ENCODE measurements at regions not wholly inside any gene's neighbourhood (a gene's known extent, or its start where the extent isn't known, plus 50 kb on each side); places are given as distances from the start of the nearest gene placed in this dataset.

GRCh38 chr13:90564566-90564965 lies 782.9 kb upstream of the MIR17HG start (continued):
- no peak for TF ChIP-seq ZNF274 (IDR thresholded peaks at IDR 0.05; ENCODE audit: low read depth, low read length)

GRCh38 chr13:90565985-90566713 lies 781.3 kb upstream of the MIR17HG start:
- RAD21 ChIA-PET (ENCODE audit: low non-redundant PET in 1 of 2, low total read pairs in 2 of 2, uncharacterized antibody in 2 of 2, unreplicated experiment in 2 of 2), result no interaction called here
- Histone ChIP-seq H3K9me2 (ENCODE audit: insufficient read depth) (no peaks in the 10 kb centered on the region), H3K36me3 (ENCODE audit: control insufficient read depth in 1 of 2, insufficient read depth in 2 of 2, low read length in 2 of 2) (no peaks in the 10 kb centered on the region), H3K27ac (ENCODE audit: low read depth, low read length) (no peak overlapping the region), H4K20me1 (ENCODE audit: insufficient read depth) (no peaks in the 10 kb centered on the region), H3K27me3 (ENCODE audit: insufficient read depth, low read length) (no peaks in the 10 kb centered on the region), H3K4me3 (replicated peaks in 1 of 2; ENCODE audit: low read depth in 1 of 2, low read length in 2 of 2) (no peak overlapping the region), H3K4me1 (ENCODE audit: control insufficient read depth in 1 of 2, insufficient read depth in 2 of 2, low read length in 2 of 2) (no peaks in the 10 kb centered on the region), H3K9ac (ENCODE audit: low read length) (no peak overlapping the region), H3K9me3 (ENCODE audit: control insufficient read depth in 1 of 2, insufficient read depth in 1 of 2, low read depth in 1 of 2, low read length in 2 of 2) (no peaks in the 10 kb centered on the region), H3K79me2 (ENCODE audit: insufficient read depth, low read length) (no peaks in the 10 kb centered on the region), H2AFZ (ENCODE audit: low read depth, low read length, poor library complexity, severe bottlenecking) (no peak overlapping the region), H3K4me2 (ENCODE audit: low read length) (no peak overlapping the region)
- TF ChIP-seq ELF1 (IDR thresholded peaks at IDR 0.05; ENCODE audit: borderline replicate concordance, low read depth) (no peak), CBX3 (IDR thresholded peaks at IDR 0.05; ENCODE audit: low read depth) (no peak), SIN3A (IDR thresholded peaks at IDR 0.05; ENCODE audit: low read depth) (no peak)
- intact Hi-C loops (cut with micrococcal nuclease), result no loop called here
- DNase-seq (ENCODE audit: low read depth, low spot score), result no peak
- CTCF ChIA-PET, result no interaction called here
- POLR2A ChIA-PET, result no interaction called here
- no peak for ATAC-seq
- BruUV-seq (replicated peaks), result no TSS peak

DNA sequence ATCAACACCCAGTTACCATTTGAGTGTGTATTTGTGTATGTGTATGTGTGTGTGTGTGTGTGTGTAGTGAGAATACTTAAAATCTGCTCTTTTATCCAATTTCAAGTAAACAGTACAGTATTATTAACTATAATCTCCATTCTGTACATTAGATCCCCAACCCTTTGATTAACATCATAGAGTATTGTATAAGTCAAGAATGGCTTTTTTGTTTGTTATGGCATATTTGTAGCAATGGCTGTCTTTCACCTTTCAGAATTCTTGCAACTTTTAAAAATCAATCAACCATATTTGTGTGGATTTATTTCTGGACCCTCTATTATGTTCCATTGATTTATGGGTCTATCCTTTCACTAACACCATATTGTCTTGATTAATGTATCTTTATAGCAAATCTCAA lies 779.3 kb upstream of the MIR17HG start:
- Histone ChIP-seq H3K27ac (ENCODE audit: low read depth, low read length) (no peak overlapping the region), H3K9me2 (ENCODE audit: insufficient read depth) (no peaks in the 10 kb centered on the region), H2AFZ (ENCODE audit: low read depth, low read length, poor library complexity, severe bottlenecking) (no peak overlapping the region), H3K79me2 (ENCODE audit: insufficient read depth, low read length) (no peaks in the 10 kb centered on the region), H3K27me3 (ENCODE audit: insufficient read depth, low read length) (no peaks in the 10 kb centered on the region), H4K20me1 (ENCODE audit: insufficient read depth) (no peaks in the 10 kb centered on the region), H3K4me3 (replicated peaks in 1 of 2; ENCODE audit: low read depth in 1 of 2, low read length in 2 of 2) (no peak overlapping the region), H3K36me3 (ENCODE audit: control insufficient read depth in 1 of 2, insufficient read depth in 2 of 2, low read length in 2 of 2) (no peaks in the 10 kb centered on the region), H3K4me1 (ENCODE audit: control insufficient read depth in 1 of 2, insufficient read depth in 2 of 2, low read length in 2 of 2) (no peaks in the 10 kb centered on the region), H3K9ac (ENCODE audit: low read length) (no peak overlapping the region), H3K4me2 (ENCODE audit: low read length) (no peak overlapping the region), H3K9me3 (ENCODE audit: control insufficient read depth in 1 of 2, insufficient read depth in 1 of 2, low read depth in 1 of 2, low read length in 2 of 2) (no peaks in the 10 kb centered on the region)
- no peak for ATAC-seq
- no peak for DNase-seq (ENCODE audit: low read depth, low spot score)
- BruUV-seq (replicated peaks), result no TSS peak
- TF ChIP-seq FOSL1 (IDR thresholded peaks at IDR 0.05; ENCODE audit: low read depth) (no peak), JUND (IDR thresholded peaks at IDR 0.05) (no peak), POLR2A (IDR thresholded peaks at IDR 0.05; ENCODE audit: borderline replicate concordance, extremely low read depth, insufficient read depth, insufficient read length) (no peak), TCF7L2 (IDR thresholded peaks at IDR 0.05; ENCODE audit: borderline replicate concordance, extremely low read depth, insufficient read depth, insufficient read length) (no peak), SP1 (IDR thresholded peaks at IDR 0.05; ENCODE audit: low read depth) (no peak), CEBPB (IDR thresholded peaks at IDR 0.05; ENCODE audit: low read depth) (no peak), ZNF274 (IDR thresholded peaks at IDR 0.05; ENCODE audit: low read depth, low read length) (no peak), ZFX (IDR thresholded peaks at IDR 0.05) (no peak), SIN3A (IDR thresholded peaks at IDR 0.05; ENCODE audit: low read depth) (no peak), CBX3 (IDR thresholded peaks at IDR 0.05; ENCODE audit: low read depth) (no peak), ELF1 (IDR thresholded peaks at IDR 0.05; ENCODE audit: borderline replicate concordance, low read depth) (no peak), EZH2phosphoT487 (IDR thresholded peaks at IDR 0.05; ENCODE audit: borderline replicate concordance) (no peak), RAD21 (IDR thresholded peaks at IDR 0.05; ENCODE audit: low read depth) (no peak)
- TF ChIP-seq, protein P1, sequence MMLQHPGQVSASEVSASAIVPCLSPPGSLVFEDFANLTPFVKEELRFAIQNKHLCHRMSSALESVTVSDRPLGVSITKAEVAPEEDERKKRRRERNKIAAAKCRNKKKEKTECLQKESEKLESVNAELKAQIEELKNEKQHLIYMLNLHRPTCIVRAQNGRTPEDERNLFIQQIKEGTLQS (IDR thresholded peaks at IDR 0.05), result no peak
- TF ChIP-seq, protein P2, sequence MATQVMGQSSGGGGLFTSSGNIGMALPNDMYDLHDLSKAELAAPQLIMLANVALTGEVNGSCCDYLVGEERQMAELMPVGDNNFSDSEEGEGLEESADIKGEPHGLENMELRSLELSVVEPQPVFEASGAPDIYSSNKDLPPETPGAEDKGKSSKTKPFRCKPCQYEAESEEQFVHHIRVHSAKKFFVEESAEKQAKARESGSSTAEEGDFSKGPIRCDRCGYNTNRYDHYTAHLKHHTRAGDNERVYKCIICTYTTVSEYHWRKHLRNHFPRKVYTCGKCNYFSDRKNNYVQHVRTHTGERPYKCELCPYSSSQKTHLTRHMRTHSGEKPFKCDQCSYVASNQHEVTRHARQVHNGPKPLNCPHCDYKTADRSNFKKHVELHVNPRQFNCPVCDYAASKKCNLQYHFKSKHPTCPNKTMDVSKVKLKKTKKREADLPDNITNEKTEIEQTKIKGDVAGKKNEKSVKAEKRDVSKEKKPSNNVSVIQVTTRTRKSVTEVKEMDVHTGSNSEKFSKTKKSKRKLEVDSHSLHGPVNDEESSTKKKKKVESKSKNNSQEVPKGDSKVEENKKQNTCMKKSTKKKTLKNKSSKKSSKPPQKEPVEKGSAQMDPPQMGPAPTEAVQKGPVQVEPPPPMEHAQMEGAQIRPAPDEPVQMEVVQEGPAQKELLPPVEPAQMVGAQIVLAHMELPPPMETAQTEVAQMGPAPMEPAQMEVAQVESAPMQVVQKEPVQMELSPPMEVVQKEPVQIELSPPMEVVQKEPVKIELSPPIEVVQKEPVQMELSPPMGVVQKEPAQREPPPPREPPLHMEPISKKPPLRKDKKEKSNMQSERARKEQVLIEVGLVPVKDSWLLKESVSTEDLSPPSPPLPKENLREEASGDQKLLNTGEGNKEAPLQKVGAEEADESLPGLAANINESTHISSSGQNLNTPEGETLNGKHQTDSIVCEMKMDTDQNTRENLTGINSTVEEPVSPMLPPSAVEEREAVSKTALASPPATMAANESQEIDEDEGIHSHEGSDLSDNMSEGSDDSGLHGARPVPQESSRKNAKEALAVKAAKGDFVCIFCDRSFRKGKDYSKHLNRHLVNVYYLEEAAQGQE (IDR thresholded peaks at IDR 0.05; ENCODE audit: low read depth), result no peak
- POLR2A ChIA-PET, result no interaction called here
- RAD21 ChIA-PET (ENCODE audit: low non-redundant PET in 1 of 2, low total read pairs in 2 of 2, uncharacterized antibody in 2 of 2, unreplicated experiment in 2 of 2), result no interaction called here
- intact Hi-C loops (cut with micrococcal nuclease), result no loop called here
- CTCF ChIA-PET, result no interaction called here

Measured in HCT116 (cell line).